MM.1S (cell line): ENCODE measurements at regions not wholly inside any gene's neighbourhood (a gene's known extent, or its start where the extent isn't known, plus 50 kb on each side); places are given as distances from the start of the nearest gene placed in this dataset.

Experiments
- DNase-seq: peaks from one replicate; pipeline ENCODE4 v3.0.0-alpha.2; 2015
- H2AFZ ChIP-seq: fragments of 300-600 bp; sonication (generic); 2 replicates; pipeline ENCODE4 v1.6.0; 2016; ENCODE audit warnings: antibody characterized with exemption, low read length
- H3F3A ChIP-seq: fragments of 300-600 bp; sonication (generic); 2 replicates; pipeline ENCODE4 v1.6.1; 2016; ENCODE audit warnings: mild to moderate bottlenecking, antibody characterized with exemption, low read length, moderate library complexity, mixed read lengths; ENCODE audit not compliant: insufficient read depth
- H3K27ac ChIP-seq: fragments of 300-600 bp; sonication (generic); 2 replicates; pipeline ENCODE4 v1.5.1; 2016; ENCODE audit warnings: mild to moderate bottlenecking, low read length
- H3K27me3 ChIP-seq: fragments of 300-600 bp; sonication (generic); replicated peaks from 2 replicates; pipeline ENCODE4 v1.6.0; 2016; ENCODE audit warnings: low read length; ENCODE audit not compliant: insufficient read depth
- H3K36me3 ChIP-seq: fragments of 300-600 bp; sonication (generic); replicated peaks from 2 replicates; pipeline ENCODE4 v1.6.1; 2016; ENCODE audit warnings: mild to moderate bottlenecking, low read length, mixed read lengths; ENCODE audit not compliant: insufficient read depth
- H3K4me1 ChIP-seq: fragments of 300-600 bp; sonication (generic); 2 replicates; pipeline ENCODE4 v1.6.1; 2016; ENCODE audit warnings: low read length, mixed read lengths
- H3K4me2 ChIP-seq: fragments of 300-600 bp; sonication (generic); 2 replicates; pipeline ENCODE4 v1.6.0; 2016; ENCODE audit warnings: low read depth, low read length
- H3K4me3 ChIP-seq: fragments of 300-600 bp; sonication (generic); 2 replicates; pipeline ENCODE4 v1.5.1; 2016; ENCODE audit warnings: low read length, mixed read lengths
- H3K79me2 ChIP-seq: fragments of 300-600 bp; sonication (generic); 2 replicates; pipeline ENCODE4 v1.6.1; 2016; ENCODE audit warnings: mixed run types, low read length, mixed read lengths
- H3K9ac ChIP-seq: fragments of 300-600 bp; sonication (generic); 2 replicates; pipeline ENCODE4 v1.6.1; 2016; ENCODE audit warnings: low read length, mixed read lengths
- H3K9me2 ChIP-seq: fragments of 300-600 bp; sonication (generic); replicated peaks from 2 replicates; pipeline ENCODE4 v1.6.1; 2016; ENCODE audit warnings: mild to moderate bottlenecking, low read length, mixed read lengths; ENCODE audit not compliant: insufficient read depth
- H3K9me3 ChIP-seq: fragments of 300-600 bp; sonication (generic); replicated peaks from 2 replicates; pipeline ENCODE4 v1.6.1; 2016; ENCODE audit warnings: mild to moderate bottlenecking, low read length, mixed read lengths; ENCODE audit not compliant: insufficient read depth
- H4K20me1 ChIP-seq: fragments of 300-600 bp; sonication (generic); 2 replicates; pipeline ENCODE4 v1.6.1; 2016; ENCODE audit warnings: mild to moderate bottlenecking, low read length, moderate library complexity, mixed read lengths; ENCODE audit not compliant: insufficient read depth
- CTCF ChIP-seq: fragments of 300-600 bp; sonication (generic); IDR thresholded peaks from 2 replicates; pipeline ENCODE4 v1.5.1; 2016; ENCODE audit warnings: antibody characterized with exemption, low read length, mixed read lengths
- EZH2 ChIP-seq: fragments of 300-600 bp; sonication (generic); optimal IDR thresholded peaks from 2 replicates; pipeline ENCODE3; 2017; ENCODE audit warnings: low read depth, mild to moderate bottlenecking, antibody characterized with exemption, low read length, mixed read lengths
- EZH2phosphoT487 ChIP-seq: fragments of 300-600 bp; sonication (generic); IDR thresholded peaks from 2 replicates; pipeline ENCODE4 v1.6.1; 2018; ENCODE audit warnings: antibody characterized with exemption, low read length

GRCh38 chr17:12514596-12514995, 151.1 kb upstream of the MYOCD start:
- Histone ChIP-seq H3K9me3 (no peaks in the 10 kb centered on the region), H3K27me3 (no peaks in the 10 kb centered on the region), H3F3A (no peaks in the 10 kb centered on the region), H3K9me2 (no peaks in the 10 kb centered on the region), H3K79me2 (no peaks in the 10 kb centered on the region), H3K9ac (no peak overlapping the region), H3K4me1 (no peaks in the 10 kb centered on the region), H3K27ac (no peak overlapping the region), H3K36me3 (no peaks in the 10 kb centered on the region), H2AFZ (no peak overlapping the region), H3K4me2 (no peak overlapping the region), H4K20me1 (no peaks in the 10 kb centered on the region), H3K4me3 (no peak overlapping the region)
- TF ChIP-seq CTCF, result no peak
- no peak for DNase-seq

GRCh38 chr17:12519956-12520594, 145.6 kb upstream of the MYOCD start:
- Histone ChIP-seq H3K9ac (no peak overlapping the region), H3K36me3 (no peaks in the 10 kb centered on the region), H3F3A (no peaks in the 10 kb centered on the region), H3K4me3 (no peak overlapping the region), H3K4me2 (no peak overlapping the region), H3K9me3 (no peaks in the 10 kb centered on the region), H4K20me1 (no peaks in the 10 kb centered on the region), H2AFZ (no peak overlapping the region), H3K79me2 (no peaks in the 10 kb centered on the region), H3K4me1 (no peaks in the 10 kb centered on the region), H3K27me3 (no peaks in the 10 kb centered on the region), H3K27ac (no peak overlapping the region), H3K9me2 (no peaks in the 10 kb centered on the region)
- TF ChIP-seq EZH2 (no peak), EZH2phosphoT487 (no peak), CTCF (no peak)
- DNase-seq, result no peak

GRCh38 chr17:12521416-12521815, 144.3 kb upstream of the MYOCD start:
- Histone ChIP-seq H4K20me1 (no peaks in the 10 kb centered on the region), H3F3A (no peaks in the 10 kb centered on the region), H3K27ac (no peak overlapping the region), H3K4me2 (no peak overlapping the region), H3K4me3 (no peak overlapping the region), H3K9me2 (no peaks in the 10 kb centered on the region), H3K36me3 (no peaks in the 10 kb centered on the region), H2AFZ (no peak overlapping the region), H3K4me1 (no peaks in the 10 kb centered on the region), H3K27me3 (no peaks in the 10 kb centered on the region), H3K9me3 (no peaks in the 10 kb centered on the region), H3K79me2 (no peaks in the 10 kb centered on the region), H3K9ac (no peak overlapping the region)
- TF ChIP-seq EZH2phosphoT487 (no peak), EZH2 (no peak), CTCF (no peak)
- no peak for DNase-seq
